ENCODE measurements at regions not wholly inside any gene's neighbourhood (a gene's known extent, or its start where the extent isn't known, plus 50 kb on each side); places are given as distances from the start of the nearest gene placed in this dataset.

DNA sequence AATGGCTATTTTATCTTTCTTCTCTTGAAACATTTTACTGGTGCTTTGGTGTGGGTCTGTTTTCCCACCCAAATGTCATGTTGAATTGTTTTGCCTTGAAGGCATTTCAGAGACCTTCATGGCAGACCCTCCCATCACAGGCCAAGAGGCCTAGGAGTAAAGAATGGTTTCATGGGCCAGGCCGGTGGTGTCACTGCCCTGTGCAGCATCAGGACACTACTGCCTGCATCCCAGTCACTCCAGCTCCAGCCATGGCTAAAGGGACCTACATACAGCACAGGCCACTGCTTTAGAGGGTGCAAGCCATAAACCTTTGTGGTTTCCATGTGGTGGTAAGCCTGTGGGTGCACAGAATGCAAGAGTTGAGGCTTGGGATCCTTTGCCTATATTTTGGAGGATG lies 326.9 kb downstream of the SLITRK5 start:
- no peaks in the 10 kb centered on the region for H3K79me2 ChIP-seq (ENCODE audit: insufficient read depth, low read length)

DNA sequence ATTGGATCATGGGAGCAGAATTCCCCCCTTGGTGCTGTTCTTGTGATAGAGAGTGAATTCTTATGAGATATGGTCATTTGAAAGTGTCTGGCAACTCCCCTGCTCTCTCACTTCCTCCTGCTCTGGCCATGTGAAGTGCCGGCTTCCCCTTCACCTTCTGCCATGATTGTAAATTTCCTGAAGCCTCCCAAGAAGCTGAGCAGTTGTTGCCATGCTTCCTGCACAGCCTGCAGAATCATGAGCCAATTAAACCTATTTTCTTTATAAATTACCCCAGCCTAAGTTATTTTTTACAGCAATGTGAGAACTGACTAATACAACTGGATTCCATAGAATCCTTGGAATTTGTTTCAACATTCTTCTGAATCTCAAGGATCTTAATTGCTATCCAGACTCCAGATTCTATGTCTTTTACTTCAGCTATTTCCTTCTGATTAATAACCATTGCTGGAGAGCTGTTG lies 328.1 kb downstream of the SLITRK5 start:
- H2AFZ ChIP-seq (ENCODE audit: low read depth, low read length, severe bottlenecking): no peak overlapping the region
- no peak overlapping the region for H3K4me3 ChIP-seq (ENCODE audit: insufficient read depth, low read length, poor library complexity, severe bottlenecking)
- no peaks in the 10 kb centered on the region for H3K9me2 ChIP-seq (replicated peaks; ENCODE audit: insufficient read depth, low read length)
- no peak overlapping the region for H3K27ac ChIP-seq (ENCODE audit: low read depth, low read length)
- no peaks in the 10 kb centered on the region for H3K27me3 ChIP-seq (ENCODE audit: low read length)
- H3K9ac ChIP-seq (ENCODE audit: low read length): no peak overlapping the region
- H3K36me3 ChIP-seq (ENCODE audit: low read length): no peaks in the 10 kb centered on the region
- H4K20me1 ChIP-seq (ENCODE audit: low read depth, low read length): no peaks in the 10 kb centered on the region
- no peaks in the 10 kb centered on the region for H3K79me2 ChIP-seq (ENCODE audit: insufficient read depth, low read length)
- no peak overlapping the region for H3K4me2 ChIP-seq (ENCODE audit: low read depth, low read length, poor library complexity, severe bottlenecking)
- H3K9me3 ChIP-seq (ENCODE audit: insufficient read depth, low read length): no peaks in the 10 kb centered on the region
- H3F3A ChIP-seq (ENCODE audit: insufficient read depth): no peaks in the 10 kb centered on the region
- no peak for TF ChIP-seq EZH2phosphoT487 (conservative IDR thresholded peaks at IDR 0.05; ENCODE audit: low read length)
- TF ChIP-seq, protein P1, sequence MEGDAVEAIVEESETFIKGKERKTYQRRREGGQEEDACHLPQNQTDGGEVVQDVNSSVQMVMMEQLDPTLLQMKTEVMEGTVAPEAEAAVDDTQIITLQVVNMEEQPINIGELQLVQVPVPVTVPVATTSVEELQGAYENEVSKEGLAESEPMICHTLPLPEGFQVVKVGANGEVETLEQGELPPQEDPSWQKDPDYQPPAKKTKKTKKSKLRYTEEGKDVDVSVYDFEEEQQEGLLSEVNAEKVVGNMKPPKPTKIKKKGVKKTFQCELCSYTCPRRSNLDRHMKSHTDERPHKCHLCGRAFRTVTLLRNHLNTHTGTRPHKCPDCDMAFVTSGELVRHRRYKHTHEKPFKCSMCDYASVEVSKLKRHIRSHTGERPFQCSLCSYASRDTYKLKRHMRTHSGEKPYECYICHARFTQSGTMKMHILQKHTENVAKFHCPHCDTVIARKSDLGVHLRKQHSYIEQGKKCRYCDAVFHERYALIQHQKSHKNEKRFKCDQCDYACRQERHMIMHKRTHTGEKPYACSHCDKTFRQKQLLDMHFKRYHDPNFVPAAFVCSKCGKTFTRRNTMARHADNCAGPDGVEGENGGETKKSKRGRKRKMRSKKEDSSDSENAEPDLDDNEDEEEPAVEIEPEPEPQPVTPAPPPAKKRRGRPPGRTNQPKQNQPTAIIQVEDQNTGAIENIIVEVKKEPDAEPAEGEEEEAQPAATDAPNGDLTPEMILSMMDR (IDR thresholded peaks at IDR 0.05; ENCODE audit: insufficient read depth, low read length, poor library complexity, severe bottlenecking): no peak

More for the DNA sequence above, 326.9 kb downstream of the SLITRK5 start:
- Histone ChIP-seq H3K4me2 (ENCODE audit: low read depth, low read length, poor library complexity, severe bottlenecking) (no peak overlapping the region), H3K27ac (ENCODE audit: low read depth, low read length) (no peak overlapping the region), H3K27me3 (ENCODE audit: low read length) (no peaks in the 10 kb centered on the region), H3F3A (ENCODE audit: insufficient read depth) (no peaks in the 10 kb centered on the region), H3K9me3 (ENCODE audit: insufficient read depth, low read length) (no peaks in the 10 kb centered on the region), H4K20me1 (ENCODE audit: low read depth, low read length) (no peaks in the 10 kb centered on the region), H3K4me3 (ENCODE audit: insufficient read depth, low read length, poor library complexity, severe bottlenecking) (no peak overlapping the region), H2AFZ (ENCODE audit: low read depth, low read length, severe bottlenecking) (no peak overlapping the region), H3K9me2 (replicated peaks; ENCODE audit: insufficient read depth, low read length) (no peaks in the 10 kb centered on the region), H3K36me3 (ENCODE audit: low read length) (no peaks in the 10 kb centered on the region), H3K9ac (ENCODE audit: low read length) (no peak overlapping the region)
- no peak for TF ChIP-seq EZH2phosphoT487 (conservative IDR thresholded peaks at IDR 0.05; ENCODE audit: low read length)
- TF ChIP-seq, protein P1 (IDR thresholded peaks at IDR 0.05; ENCODE audit: insufficient read depth, low read length, poor library complexity, severe bottlenecking): no peak

DNA sequence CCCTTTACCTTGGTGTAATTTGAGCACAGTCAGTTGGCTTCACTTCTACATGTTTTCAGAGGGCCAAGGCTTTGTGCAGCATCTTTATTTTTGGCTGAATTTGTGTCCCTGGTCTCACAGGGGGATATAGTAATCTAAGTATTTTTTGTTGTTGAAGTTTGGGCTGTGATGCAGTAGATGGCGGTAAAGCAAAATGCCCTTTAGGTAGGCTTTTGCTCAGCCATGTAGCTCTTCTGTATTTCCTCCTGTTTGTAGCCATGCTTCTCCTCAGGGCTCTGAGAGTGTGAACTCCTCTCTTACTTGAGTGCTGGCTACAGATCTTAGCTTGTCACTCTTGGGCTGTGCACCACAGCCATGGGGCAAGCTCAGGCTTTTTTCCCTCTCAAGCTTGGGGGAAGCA lies 328.6 kb downstream of the SLITRK5 start:
- no peak overlapping the region for H3K9ac ChIP-seq (ENCODE audit: low read length)
- no peaks in the 10 kb centered on the region for H4K20me1 ChIP-seq (ENCODE audit: low read depth, low read length)
- no peaks in the 10 kb centered on the region for H3K9me3 ChIP-seq (ENCODE audit: insufficient read depth, low read length)
- no peaks in the 10 kb centered on the region for H3F3A ChIP-seq (ENCODE audit: insufficient read depth)
- H3K36me3 ChIP-seq (ENCODE audit: low read length): no peaks in the 10 kb centered on the region
- no peak overlapping the region for H2AFZ ChIP-seq (ENCODE audit: low read depth, low read length, severe bottlenecking)
- H3K27ac ChIP-seq (ENCODE audit: low read depth, low read length): no peak overlapping the region
- no peaks in the 10 kb centered on the region for H3K27me3 ChIP-seq (ENCODE audit: low read length)
- no peaks in the 10 kb centered on the region for H3K9me2 ChIP-seq (replicated peaks; ENCODE audit: insufficient read depth, low read length)
- no peaks in the 10 kb centered on the region for H3K79me2 ChIP-seq (ENCODE audit: insufficient read depth, low read length)
- H3K4me2 ChIP-seq (ENCODE audit: low read depth, low read length, poor library complexity, severe bottlenecking): no peak overlapping the region
- H3K4me3 ChIP-seq (ENCODE audit: insufficient read depth, low read length, poor library complexity, severe bottlenecking): no peak overlapping the region
- TF ChIP-seq EZH2phosphoT487 (conservative IDR thresholded peaks at IDR 0.05; ENCODE audit: low read length): no peak
- TF ChIP-seq, protein P1 (IDR thresholded peaks at IDR 0.05; ENCODE audit: insufficient read depth, low read length, poor library complexity, severe bottlenecking): no peak
